ENCODE measurements at regions not wholly inside any gene's neighbourhood (a gene's known extent, or its start where the extent isn't known, plus 50 kb on each side); places are given as distances from the start of the nearest gene placed in this dataset.
"Not testable (repeated sequence)": the region's sequence is repeated elsewhere in the genome, so short reads cannot be mapped to it uniquely, and the experiment has no call there.

DNA sequence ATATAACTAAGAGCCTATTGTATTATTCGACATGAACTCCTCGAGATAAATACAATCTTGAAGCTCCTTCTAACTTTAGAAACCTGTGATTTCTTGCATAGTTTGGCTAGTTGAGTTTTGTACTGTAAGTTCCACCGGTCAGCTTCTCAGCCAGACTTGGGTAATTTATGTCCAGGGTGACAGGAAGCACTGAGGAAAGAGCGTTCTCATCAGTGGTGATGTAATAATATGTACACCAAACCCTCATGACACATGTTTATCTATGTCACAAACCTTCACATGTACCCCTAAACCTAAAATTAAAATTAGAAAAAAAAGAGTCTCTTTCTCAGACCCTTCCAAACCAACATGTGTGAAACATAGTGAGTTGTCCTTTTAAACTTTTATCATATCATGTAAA, 205.7 kb downstream of the KCNRG start:
- H3K27ac ChIP-seq: no peak overlapping the region
- DNase-seq (ENCODE audit: low read depth, low spot score): no peak

DNA sequence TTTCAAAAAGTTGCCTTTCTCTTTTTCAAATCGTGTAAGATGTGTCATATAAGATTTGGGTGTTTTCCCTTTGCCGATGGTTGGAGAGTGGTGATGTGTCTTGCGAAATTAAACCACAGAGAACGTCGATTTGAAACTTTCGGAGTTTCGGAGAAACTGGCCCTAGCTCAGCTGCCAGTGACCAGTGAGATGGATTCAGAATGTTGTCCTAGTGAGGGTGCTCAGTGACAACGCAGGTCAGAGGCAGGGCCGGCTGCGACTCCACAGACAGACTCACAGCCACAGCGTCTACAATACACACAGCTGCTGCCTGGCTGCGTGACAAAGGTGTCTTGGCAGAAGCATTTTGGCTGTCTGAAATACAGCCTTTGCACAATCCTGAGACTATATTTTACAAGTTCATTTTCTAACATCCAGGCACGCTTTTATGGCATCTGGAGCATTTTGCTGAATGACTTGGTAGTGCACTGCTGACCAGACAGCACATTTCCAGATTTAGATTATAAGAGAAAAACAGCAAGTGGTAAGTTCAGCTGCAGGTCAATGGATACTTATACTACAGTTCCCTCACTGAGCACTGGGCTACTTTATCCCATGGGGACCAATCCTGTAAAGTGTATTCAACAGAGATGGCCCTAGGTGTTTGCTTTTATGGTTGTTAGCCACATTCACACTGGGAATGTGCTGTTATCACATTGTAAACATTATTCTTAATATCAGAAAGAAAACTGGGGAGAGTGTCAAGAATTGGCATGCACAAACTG, 207.5 kb downstream of the KCNRG start:
- peak; percentile 84 for DNase-seq (ENCODE audit: low read depth, low spot score)

DNA sequence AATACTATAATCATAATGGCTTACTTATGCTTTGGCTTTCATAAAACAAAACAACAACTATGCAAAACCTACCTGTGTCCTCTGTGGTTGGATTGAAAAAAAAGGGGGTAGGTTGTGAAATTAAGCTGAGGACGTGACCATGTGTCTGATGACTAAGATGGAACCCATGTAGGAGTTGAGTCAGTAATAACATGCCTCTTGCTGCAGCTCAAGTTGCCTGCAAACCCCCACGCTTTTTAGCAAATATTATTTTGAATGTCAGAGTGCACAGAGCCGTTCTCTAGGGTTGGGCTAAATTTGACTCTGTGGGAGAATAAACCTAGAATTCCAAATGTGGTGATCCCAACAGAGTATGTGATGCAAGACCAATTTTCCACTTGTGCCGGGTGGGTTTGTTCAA, 209.3 kb downstream of the KCNRG start:
- H3K27ac ChIP-seq: no peak overlapping the region
- peak; percentile 90 for DNase-seq (ENCODE audit: low read depth, low spot score)

More for the DNA sequence above, 207.5 kb downstream of the KCNRG start:
- peak overlapping the region; percentile 3 for H3K27ac ChIP-seq

DNA sequence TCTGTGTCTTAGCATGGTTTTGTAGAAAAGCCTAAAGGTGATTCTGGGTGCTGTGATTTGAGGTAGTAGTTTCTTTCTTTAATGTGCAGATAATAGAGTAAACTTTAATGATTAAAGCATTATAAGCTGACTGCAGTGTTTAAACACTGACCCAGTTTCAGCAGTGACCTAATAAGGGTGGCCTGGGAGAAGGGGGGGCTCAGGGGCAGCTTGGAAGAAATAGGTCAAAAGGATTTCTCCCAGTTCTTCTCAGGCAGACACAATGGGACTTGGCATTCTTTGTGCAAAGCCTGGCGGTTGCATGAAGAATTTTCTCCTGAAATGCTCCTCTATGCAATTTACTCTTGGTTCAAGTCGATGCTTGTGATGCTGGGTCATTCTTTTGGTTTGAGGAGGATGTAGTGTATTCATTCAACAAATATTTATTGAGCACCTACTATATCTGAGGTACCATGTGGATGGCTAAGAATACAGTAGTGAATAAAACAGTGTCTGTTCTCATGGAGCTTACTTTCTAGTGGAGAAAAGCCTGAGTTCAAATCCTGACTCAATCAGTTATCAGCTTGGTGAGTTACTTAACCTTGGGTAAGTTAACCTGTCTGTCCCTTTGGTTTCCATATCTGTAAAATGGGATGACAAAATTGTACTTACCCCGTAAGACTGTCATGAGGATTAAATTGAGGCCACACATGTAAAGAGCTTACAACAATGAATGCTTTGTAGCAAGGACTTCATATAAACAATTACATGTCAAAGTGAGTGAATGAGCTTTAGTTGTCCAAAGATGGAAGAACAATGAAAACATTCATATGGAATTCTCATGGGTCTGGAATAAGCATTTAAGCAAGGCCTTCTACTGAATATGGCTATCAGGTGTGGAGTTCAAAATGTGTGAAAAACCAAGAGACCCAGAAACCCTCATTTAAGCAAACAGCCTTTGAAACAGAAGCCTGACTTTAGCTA, 210.2 kb downstream of the KCNRG start:
- DNase-seq (ENCODE audit: low read depth, low spot score): no peak
- no peak overlapping the region for H3K27ac ChIP-seq

DNA sequence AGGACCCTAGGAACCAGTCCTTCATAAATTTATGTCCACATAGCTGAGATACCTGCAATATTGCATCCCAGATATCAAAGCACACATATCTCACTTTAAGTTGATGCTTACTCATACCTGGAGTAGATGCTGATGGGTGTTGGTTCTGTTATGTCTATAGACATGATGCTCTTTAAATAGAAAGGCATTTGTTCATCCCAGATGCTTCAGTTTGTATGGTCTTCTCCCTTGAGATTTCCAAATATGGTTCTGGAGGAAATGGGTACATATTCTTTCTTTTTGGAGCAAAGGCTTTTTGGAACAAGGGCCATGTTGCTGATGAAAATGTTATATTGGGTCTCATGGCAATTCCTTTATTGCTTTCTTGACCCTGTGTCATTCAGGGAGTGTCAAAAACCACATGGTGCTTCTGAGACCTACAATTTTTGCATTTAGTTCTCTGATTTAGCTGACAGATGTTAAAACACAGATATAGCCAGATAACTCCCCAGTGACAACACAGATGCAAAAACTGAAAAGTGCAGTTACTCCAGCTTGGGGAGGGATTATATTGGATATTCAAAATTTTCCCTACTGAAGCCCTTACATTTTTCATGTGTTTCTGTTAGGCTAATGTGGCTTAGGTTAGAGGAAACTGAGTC, 211.4 kb downstream of the KCNRG start:
- no peak for DNase-seq (ENCODE audit: low read depth, low spot score)
- H3K27ac ChIP-seq: no peak overlapping the region

DNA sequence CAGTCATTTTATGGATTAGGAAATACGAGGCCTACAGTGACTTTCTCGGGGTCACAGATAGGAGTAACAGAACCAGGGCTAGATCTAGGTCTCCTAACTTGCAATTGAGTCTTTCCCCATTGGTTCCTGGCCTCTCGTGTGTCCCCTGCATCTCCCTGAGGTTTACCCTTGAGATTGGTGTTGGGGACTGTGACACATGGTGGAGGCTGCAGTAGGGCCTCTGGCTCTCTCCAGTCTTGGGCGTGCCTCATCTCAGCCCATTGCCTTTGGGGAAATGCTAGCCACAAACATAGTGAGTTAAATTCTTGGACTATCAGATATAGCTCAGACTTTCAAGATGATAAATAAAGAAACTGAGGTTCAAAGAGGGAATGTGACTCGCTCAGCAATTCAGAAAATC, 212.1 kb downstream of the KCNRG start:
- no peak overlapping the region for H3K27ac ChIP-seq
- no peak for DNase-seq (ENCODE audit: low read depth, low spot score)

DNA sequence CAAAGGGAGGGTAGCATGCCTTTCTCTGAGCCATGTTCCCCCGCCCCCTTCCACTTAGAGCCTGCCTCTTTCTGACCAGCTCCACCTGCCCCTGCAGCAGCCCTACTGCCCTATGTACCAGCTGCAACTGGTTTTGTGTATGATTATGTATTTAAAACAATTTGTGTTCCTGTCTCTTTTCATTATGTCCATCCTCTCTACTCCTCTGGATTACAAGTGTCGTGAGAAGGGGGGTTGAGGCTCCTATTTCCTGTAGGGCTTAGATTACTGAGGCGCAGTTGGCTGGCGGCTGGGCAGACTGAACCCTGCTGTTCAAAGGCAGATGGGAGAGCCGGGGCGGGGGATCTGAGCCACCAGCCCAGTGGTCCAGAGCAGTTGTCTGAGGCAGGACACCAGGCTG, 213.3 kb downstream of the KCNRG start:
- no peak overlapping the region for H3K27ac ChIP-seq
- DNase-seq (ENCODE audit: low read depth, low spot score): no peak

DNA sequence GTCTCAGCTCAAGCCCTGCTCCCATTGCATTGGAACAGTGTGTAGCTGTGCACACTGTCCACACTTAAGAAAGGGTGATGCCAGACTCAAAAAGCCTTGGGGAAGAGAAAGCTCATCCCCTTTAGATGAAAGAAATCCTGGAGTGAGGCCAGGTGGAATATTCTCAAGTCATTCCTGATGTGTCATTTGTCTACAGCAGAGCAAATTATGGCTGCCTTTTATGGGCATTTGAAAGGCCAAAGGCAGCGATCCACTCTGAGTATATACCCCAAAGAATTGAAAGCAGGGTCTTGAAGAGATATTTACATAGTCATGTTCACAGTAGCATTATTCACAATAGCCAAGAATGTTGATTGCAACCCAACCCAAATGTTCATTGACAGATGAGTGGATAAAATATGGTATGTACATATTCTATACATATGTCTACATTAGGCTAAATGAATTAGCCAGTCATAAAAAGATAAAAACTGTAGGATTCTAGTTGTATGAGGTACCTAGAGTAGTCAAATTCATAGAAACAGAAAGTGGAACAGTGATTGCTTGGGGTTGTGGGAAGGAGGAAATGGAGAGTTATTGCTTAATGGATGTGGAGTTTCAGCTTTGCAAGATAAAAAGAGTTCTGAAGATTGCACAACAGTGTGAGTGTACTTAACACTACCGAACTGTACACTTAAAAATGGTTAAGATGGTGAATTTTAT, 214.9 kb downstream of the KCNRG start:
- no peak overlapping the region for H3K27ac ChIP-seq
- DNase-seq (ENCODE audit: low read depth, low spot score): no peak

DNA sequence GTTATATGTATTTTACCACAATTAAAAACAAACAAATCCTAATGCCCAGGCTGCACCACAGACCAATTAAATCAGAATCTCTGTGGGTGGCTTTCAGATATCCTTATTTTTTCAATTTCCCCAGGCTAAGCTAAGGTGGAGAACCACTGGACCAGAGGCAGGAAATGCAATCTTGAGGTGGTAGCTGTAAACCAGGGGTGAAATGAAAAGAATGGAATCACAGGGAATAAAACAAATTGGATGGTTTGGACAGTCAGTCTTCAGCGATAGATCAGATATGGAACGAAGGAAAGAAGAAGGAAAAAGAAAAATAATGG, 215.4 kb downstream of the KCNRG start:
- DNase-seq (ENCODE audit: low read depth, low spot score): no peak
- no peak overlapping the region for H3K27ac ChIP-seq

DNA sequence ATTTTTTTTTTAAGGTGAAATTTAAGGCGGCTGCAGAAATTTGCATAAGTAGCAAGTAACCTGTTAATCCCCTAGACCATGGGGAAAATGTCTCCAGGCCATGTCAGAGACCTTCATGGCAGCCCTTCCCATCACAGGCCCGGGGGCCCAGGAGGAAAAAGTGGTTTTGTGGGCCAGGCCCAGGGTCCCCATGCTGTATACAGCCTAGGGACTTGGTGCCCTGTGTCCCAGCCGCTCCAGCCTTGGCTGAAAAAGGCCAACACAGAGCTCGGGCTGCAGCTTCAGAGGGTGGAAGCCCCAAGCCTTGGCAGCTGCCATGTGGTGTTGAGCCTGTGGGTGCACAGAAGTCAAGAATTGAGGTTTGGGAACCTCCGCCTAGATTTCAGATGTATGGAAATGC, 218.3 kb downstream of the KCNRG start:
- DNase-seq (ENCODE audit: low read depth, low spot score); H3K27ac ChIP-seq: not testable (repeated sequence)

DNA sequence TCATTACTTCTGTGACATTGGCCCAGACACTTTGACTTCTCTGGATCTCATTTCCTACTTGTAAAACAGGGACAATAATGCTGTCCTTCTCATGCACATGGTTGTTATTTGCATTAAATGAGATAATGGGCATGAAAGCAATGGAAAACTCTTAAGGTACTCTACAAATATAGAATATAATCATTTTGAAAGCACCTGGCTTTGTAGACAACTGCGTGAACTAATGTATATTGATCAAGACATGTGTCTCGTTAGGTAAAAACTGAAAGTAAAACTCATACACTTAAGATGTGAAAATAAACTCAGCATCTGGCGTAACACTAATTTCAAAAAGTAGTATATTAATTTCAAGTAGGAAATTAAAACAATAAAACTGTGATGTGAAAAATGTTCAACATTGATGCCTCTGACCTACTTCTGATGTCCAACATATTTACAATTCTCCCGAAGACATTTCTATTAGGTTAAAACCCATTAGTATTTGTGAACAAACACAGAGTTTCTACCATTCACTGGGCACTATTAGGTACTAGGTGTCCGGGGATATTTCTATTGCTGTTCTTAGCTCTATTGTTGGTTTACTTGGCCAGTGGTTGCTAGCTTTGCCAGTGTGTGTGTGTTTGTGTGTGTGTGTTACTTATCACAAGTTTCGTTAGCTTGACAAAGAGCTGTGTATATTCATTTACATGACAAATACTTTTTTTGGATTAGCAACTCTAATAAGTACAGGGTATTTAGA, 220.5 kb downstream of the KCNRG start:
- no peak overlapping the region for H3K27ac ChIP-seq
- DNase-seq (ENCODE audit: low read depth, low spot score): no peak

DNA sequence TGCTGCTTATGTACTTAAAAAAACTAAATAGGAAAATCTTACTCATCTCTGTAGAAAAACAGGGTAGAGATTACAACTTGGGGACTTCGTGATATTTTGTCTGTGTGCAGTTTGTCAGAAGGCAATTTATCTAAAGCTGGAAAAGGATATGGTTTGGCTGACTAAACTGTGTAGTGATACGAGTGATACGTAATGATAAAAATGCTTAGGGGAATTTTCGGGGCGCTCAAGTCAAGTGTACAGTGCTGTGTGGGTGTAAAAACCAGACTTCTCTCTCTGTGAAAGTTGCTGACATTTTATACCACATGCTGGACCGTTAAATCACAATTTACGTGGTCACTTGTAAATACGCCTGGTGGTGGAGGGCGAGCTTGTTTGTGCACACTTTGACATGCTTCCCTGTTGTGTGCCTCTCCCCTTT, 221.7 kb downstream of the KCNRG start:
- no peak for DNase-seq (ENCODE audit: low read depth, low spot score)
- no peak overlapping the region for H3K27ac ChIP-seq

DNA sequence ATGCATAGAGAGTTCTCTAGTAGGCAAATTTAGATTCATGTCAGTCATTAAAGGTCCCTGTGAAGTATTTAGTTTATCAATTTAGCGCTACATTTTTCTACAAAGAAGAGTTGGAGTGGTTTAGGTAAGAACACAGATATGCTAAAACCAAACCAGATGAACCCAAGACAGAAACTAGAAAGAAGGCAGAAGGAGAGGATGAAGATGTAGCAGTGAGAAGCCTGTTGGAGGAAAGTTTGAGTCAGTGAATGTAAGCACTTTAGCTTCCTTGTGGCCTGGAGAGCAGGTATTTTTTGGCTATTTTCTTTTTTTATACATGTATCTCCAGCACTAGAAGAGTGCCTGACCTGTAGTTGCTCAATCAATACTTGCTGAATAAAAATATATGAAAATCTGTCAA, 223.7 kb downstream of the KCNRG start:
- no peak overlapping the region for H3K27ac ChIP-seq
- DNase-seq (ENCODE audit: low read depth, low spot score): no peak

DNA sequence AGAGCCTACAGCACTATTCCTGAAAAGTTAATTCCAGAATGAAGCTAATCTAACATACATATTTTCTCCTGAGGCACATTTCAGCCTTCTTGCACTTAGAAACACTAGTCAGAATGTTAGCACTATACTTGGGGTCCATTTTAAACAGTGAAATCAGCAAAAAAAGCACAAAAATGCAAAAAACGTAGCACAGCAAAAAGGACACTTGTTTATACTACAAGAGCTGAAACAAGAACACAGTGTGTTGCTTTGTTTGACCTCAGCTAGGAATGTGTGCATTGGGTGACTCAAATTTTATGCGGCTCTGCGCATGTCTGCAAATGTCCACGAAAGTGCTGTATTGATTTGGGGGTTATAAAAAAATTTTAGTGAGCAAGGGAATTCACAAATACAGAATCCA, 226.2 kb downstream of the KCNRG start:
- no peak overlapping the region for H3K27ac ChIP-seq
- no peak for DNase-seq (ENCODE audit: low read depth, low spot score)

DNA sequence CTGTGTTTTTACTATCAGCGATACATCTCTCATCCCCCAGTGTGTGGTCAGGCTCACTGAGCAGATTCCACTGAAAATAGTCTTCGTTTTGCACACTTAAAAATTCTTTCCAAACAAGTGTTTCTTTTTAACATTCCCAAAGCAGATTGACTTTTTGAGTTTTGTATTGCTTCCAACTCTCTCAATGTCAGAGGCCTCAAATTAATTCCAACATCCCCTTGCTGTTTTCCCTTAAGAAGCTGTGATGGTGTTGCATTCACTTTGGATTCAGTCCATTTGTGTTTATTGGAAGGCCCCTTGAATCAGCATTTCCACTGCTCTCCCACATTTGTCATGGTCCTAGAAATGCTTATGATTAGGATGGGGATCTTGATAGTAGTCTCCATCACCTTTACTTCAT, 228.7 kb downstream of the KCNRG start:
- DNase-seq (ENCODE audit: low read depth, low spot score): no peak
- no peak overlapping the region for H3K27ac ChIP-seq

DNA sequence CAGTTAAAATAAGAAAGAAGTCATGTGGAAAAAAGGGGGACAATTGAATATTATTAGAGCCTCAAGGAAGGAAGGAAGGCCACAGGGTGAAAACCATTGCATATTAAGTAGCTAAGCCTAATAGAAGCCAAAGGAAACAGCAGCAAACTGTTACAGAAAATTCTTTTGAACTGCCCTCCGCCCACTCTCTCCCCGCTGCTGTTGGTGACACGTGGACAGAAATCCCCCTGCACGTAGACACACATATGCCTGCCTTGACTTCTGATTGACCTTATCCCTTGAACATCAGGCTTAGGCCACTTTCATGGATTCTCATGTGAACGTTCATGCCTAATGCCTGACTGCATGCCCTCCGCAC, 229.1 kb downstream of the KCNRG start:
- DNase-seq (ENCODE audit: low read depth, low spot score): no peak
- H3K27ac ChIP-seq: no peak overlapping the region

DNA sequence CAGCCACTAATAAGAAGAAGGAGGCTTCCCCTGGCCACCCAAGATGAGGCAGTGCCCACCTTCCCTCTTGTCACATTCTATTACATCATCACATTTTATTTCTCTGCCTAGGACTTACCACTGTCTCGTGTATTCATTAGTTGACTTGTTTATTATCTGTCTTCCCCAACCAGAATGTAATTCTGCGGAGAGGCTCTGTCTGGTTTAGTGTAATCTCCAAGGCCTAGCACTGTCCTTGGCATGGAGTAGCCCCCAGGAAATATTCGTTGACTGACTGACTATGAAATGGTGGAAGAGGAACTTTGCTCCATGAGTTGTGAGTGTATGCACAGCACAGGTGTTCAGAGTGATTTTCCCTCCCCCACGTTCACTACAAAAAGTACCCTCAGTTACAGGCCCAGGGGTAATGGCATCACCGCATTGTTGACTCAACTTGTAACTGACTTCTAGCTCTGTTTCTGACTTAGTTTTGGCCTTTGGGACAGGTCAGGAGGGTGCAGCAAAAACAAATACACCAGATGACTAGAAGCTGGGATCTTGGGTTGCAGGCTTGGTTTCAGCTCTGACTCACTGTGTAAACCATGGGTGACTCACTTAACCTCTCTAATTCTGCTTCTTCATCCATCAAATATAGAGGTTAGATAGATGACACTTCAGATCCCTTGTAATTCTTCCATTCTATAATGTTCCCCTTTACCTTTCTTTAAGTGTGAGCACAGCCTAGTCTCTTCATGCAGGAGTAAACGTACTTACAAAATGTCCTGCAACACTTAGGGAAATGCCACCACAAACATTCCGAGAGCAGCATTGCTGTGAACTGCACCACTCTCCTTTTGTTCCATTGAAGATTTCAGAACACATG, 229.7 kb downstream of the KCNRG start:
- no peak overlapping the region for H3K27ac ChIP-seq
- peak; percentile 87 for DNase-seq (ENCODE audit: low read depth, low spot score)

DNA sequence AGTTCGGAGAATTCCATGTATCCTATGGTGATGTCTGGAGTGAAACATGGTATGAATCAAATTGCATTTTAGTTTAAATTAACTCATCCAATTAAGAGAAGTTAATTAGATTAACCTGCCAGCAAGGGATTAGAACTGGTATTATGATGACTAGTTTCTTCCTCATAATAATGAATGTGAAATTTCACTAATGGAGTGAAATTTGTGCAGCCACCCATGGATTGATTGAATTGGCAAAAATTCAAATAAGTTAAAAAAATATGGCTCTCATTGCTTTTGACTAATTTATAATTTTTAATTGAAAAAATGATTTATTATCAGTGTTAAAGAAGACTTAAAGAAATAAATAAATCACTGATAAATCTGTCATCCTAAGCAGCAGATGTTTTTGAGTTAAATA, 232.0 kb downstream of the KCNRG start:
- no peak for DNase-seq (ENCODE audit: low read depth, low spot score)
- H3K27ac ChIP-seq: no peak overlapping the region

DNA sequence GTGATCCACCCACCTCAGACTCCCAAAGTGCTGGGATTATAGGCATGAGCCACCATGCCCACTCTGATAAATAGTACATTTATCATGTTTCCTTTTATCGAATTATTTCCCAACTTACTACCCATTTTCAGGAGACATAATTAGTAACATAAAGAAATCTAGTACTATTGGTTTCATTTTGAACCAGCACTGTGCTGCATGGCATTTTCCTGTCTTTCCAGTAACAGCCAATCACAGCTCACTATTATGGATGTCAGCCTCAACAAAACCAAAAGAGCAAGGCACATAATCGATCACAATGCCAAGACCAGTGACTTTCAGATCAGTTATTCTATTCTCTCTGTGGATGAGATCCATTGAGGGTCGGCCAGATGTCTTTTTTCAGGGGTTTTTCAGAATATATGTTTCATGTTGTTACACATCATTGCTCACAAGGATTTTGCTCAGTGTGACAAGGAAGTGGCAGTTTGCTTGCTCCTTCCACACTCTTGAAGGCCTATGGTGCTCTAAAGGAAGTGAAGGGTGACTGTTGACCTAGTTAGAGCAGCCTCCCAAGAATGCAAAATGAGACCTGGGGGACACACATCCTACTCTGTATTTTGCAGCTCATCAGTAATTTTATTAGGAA, 233.4 kb downstream of the KCNRG start:
- DNase-seq (ENCODE audit: low read depth, low spot score): no peak

More for the DNA sequence above, 233.4 kb downstream of the KCNRG start:
- H3K27ac ChIP-seq: no peak overlapping the region

All from epithelial cell of prostate (primary cell).